ENCODE measurements at regions not wholly inside any gene's neighbourhood (a gene's known extent, or its start where the extent isn't known, plus 50 kb on each side); places are given as distances from the start of the nearest gene placed in this dataset.

GRCh38 chr3:64748244-64748904 is 60.6 kb upstream of the ADAMTS9 start:
- TF ChIP-seq CTCF (conservative IDR thresholded peaks at IDR 0.05 in 1 of 2, IDR thresholded peaks at IDR 0.05 in 1 of 2; ENCODE audit: extremely low read depth in 1 of 2, insufficient read depth in 1 of 2, low read depth in 1 of 2, low read length in 2 of 2) (no peak), EZH2 (IDR thresholded peaks at IDR 0.05; ENCODE audit: borderline replicate concordance, low read length) (no peak)
